K562 (cell line): ENCODE measurements at regions not wholly inside any gene's neighbourhood (a gene's known extent, or its start where the extent isn't known, plus 50 kb on each side); places are given as distances from the start of the nearest gene placed in this dataset.

Experiments used
- ATAC-seq: fragments of 200-7000 bp; cut with Tn5 transposase; 3 replicates; pipeline ENCODE4 v1.9.1; 2020; ENCODE audit warnings: moderate library complexity
- BruUV-seq: library from RNA; stranded (reverse); fragments of 400-500 nt; replicated peaks from 2 replicates; lab custom pipeline; 2021; lab: Mats Ljungman, UMichigan
- CTCF ChIA-PET: fragments of 300-600 bp; formaldehyde crosslinking; extraction: SDS; loops from one replicate; lab custom pipeline; 2021; ENCODE audit warnings: low intra/inter-chr PET ratio; lab: Yijun Ruan, JAX
- POLR2A ChIA-PET: fragments of 300-600, 350-650 bp; sonication (Branson Sonifier 250); formaldehyde crosslinking; extraction: SDS; loops from one replicate; lab custom pipeline; 2021; ENCODE audit warnings: antibody characterized with exemption, inconsistent platforms; lab: Yijun Ruan, JAX
- DNase-seq, 4 experiments: peaks; one replicate each; pipeline versions ENCODE4 v3.0.0 to v3.0.0-alpha.2; 2011 to 2018; ENCODE audit warnings: low spot score in 3 of 4, mixed read lengths in 3 of 4; ENCODE audit errors: extremely low read depth in 1 of 4
- FAIRE-seq: peaks from 2 replicates; lab custom pipeline; 2011; peaks lifted over from hg19 to GRCh38; lab: Jason Lieb, UNC
- H2AFZ ChIP-seq: 2 replicates; pipeline ENCODE4 v1.6.0; 2011; ENCODE audit warnings: low read depth, low read length, control low read depth, inconsistent platforms
- H3K27ac ChIP-seq: fragments of 200-600 bp; 3 replicates; pipeline ENCODE4 v1.8.0; 2011; ENCODE audit warnings: low read depth, mild to moderate bottlenecking, control low read depth, inconsistent platforms, low read length, moderate library complexity, mixed read lengths; ENCODE audit errors: extremely low read depth
- H3K27me3 ChIP-seq, 2 experiments: fragments of 300-600 bp in 1 of 2; 2 replicates in 1 of 2; 3 replicates in 1 of 2; pipeline versions ENCODE4 v1.6.0 to v1.8.0; 2011; ENCODE audit warnings: inconsistent platforms in 2 of 2, low read length in 2 of 2, mild to moderate bottlenecking in 1 of 2, mixed read lengths in 1 of 2, moderate library complexity in 1 of 2; ENCODE audit not compliant: control insufficient read depth in 2 of 2, insufficient read depth in 2 of 2
- H3K36me3 ChIP-seq: fragments of 300-600 bp; 3 replicates; pipeline ENCODE4 v1.8.0; 2011; ENCODE audit warnings: mild to moderate bottlenecking, low read length, inconsistent platforms; ENCODE audit not compliant: control insufficient read depth, insufficient read depth
- H3K4me1 ChIP-seq, 2 experiments: fragments of 200-600 bp in 1 of 2; replicated peaks in 1 of 2; 2 replicates in 1 of 2; 3 replicates in 1 of 2; pipeline versions ENCODE4 v1.5.1 to v1.8.0; 2011; ENCODE audit warnings: inconsistent platforms in 2 of 2, low read length in 2 of 2, mild to moderate bottlenecking in 1 of 2, mixed read lengths in 1 of 2, moderate library complexity in 1 of 2; ENCODE audit not compliant: control insufficient read depth in 2 of 2, insufficient read depth in 2 of 2
- H3K4me2 ChIP-seq: 2 replicates; pipeline ENCODE4 v1.6.1; 2011; ENCODE audit warnings: low read length, control low read depth, inconsistent platforms, mixed read lengths; ENCODE audit not compliant: insufficient read depth
- H3K4me3 ChIP-seq: fragments of 200-600 bp; sonication (generic), shearing (Covaris generic); 2 replicates; pipeline ENCODE4 v1.5.1; 2016; ENCODE audit warnings: control low read depth, inconsistent platforms
- H3K79me2 ChIP-seq: fragments of 200-600 bp; 3 replicates; pipeline ENCODE4 v1.8.0; 2011; ENCODE audit warnings: low read length, inconsistent platforms; ENCODE audit not compliant: control insufficient read depth, insufficient read depth
- H3K9ac ChIP-seq, 2 experiments: 2 replicates each; pipeline versions ENCODE4 v1.6.0 to v1.6.1; 2011; ENCODE audit warnings: low read depth in 2 of 2, low read length in 2 of 2, control low read depth in 1 of 2, inconsistent platforms in 1 of 2, mild to moderate bottlenecking in 1 of 2, mixed read lengths in 1 of 2; ENCODE audit not compliant: insufficient read depth in 1 of 2
- H3K9me1 ChIP-seq: one replicate; pipeline ENCODE4 v1.6.0; 2011; ENCODE audit warnings: inconsistent platforms, mild to moderate bottlenecking, low read length, moderate library complexity; ENCODE audit not compliant: control insufficient read depth, insufficient read depth
- H3K9me3 ChIP-seq: replicated peaks from 2 replicates; pipeline ENCODE4 v1.5.1; 2011; ENCODE audit warnings: low read depth, low read length, inconsistent platforms; ENCODE audit not compliant: control insufficient read depth, insufficient read depth
- H4K20me1 ChIP-seq: replicated peaks from 2 replicates; pipeline ENCODE4 v1.6.1; 2011; ENCODE audit warnings: low read length, inconsistent platforms, mixed read lengths; ENCODE audit not compliant: control insufficient read depth, insufficient read depth
- BRD9 ChIP-seq: fragments of 450-650 bp; IDR thresholded peaks from 2 replicates; pipeline ENCODE4 v1.6.1; 2018; ENCODE audit warnings: low read depth; ENCODE audit not compliant: partially characterized antibody
- EHMT2 ChIP-seq: fragments of 450-650 bp; IDR thresholded peaks from 2 replicates; pipeline ENCODE4 v1.6.1; 2018; ENCODE audit warnings: antibody characterized with exemption
- KDM5B ChIP-seq: fragments of 200-600 bp; sonication (generic); IDR thresholded peaks from 2 replicates; pipeline ENCODE4 v1.6.1; 2012; ENCODE audit warnings: low read depth, mild to moderate bottlenecking, moderate library complexity, low read length, control low read depth, inconsistent platforms; ENCODE audit not compliant: insufficient replicate concordance
- NCOA2 ChIP-seq, 2 experiments: fragments of 450-650 bp; IDR thresholded peaks; 2 replicates each; pipeline ENCODE4 v1.6.1; 2018; ENCODE audit warnings: mild to moderate bottlenecking in 2 of 2, moderate library complexity in 1 of 2; ENCODE audit not compliant: partially characterized antibody in 2 of 2
- NR2C2 ChIP-seq, 2 experiments: fragments of 200-800 bp in 1 of 2; sonication (Bioruptor generic) in 1 of 2; sonication (generic) in 1 of 2; formaldehyde crosslinking in 1 of 2; IDR thresholded peaks; 2 replicates each; pipeline versions ENCODE4 v1.6.1 to v1.8.0; 2016 to 2022; ENCODE audit warnings: mild to moderate bottlenecking in 1 of 2, missing compliant biosample characterization in 1 of 2, missing genetic modification characterization in 1 of 2, missing genetic modification reagents in 1 of 2
- PHF20 ChIP-seq: fragments of 450-650 bp; IDR thresholded peaks from 2 replicates; pipeline ENCODE4 v1.6.1; 2018; ENCODE audit not compliant: partially characterized antibody
- RUNX1 ChIP-seq: sonication (generic); IDR thresholded peaks from 2 replicates; pipeline ENCODE4 v1.6.1; 2016; ENCODE audit warnings: antibody characterized with exemption, low read depth
- SNIP1 ChIP-seq: fragments of 450-650 bp; IDR thresholded peaks from 2 replicates; pipeline ENCODE4 v1.7.1; 2017; ENCODE audit warnings: low read depth, mild to moderate bottlenecking
- TCF7 ChIP-seq: sonication (generic); IDR thresholded peaks from 2 replicates; pipeline ENCODE4 v1.6.1; 2016; ENCODE audit warnings: antibody characterized with exemption, borderline replicate concordance
- XRCC5 ChIP-seq: fragments of 200-400 bp; formaldehyde crosslinking; IDR thresholded peaks from 2 replicates; pipeline ENCODE4 v1.6.1; 2017; ENCODE audit warnings: low read depth, mild to moderate bottlenecking, low read length
- ZBTB17 ChIP-seq: fragments of 450-650 bp; formaldehyde crosslinking; IDR thresholded peaks from 2 replicates; pipeline ENCODE4 v1.4.0; 2020; ENCODE audit warnings: mild to moderate bottlenecking
- ZNF444 ChIP-seq: fragments of 250-450 bp; sonication (Bioruptor Pico); IDR thresholded peaks from 2 replicates; pipeline ENCODE4 v1.4.0; 2020; ENCODE audit warnings: mild to moderate bottlenecking, moderate library complexity
- WGBS: fragments of 100-300 bp; shearing (Covaris generic); methylation state at CpG from one replicate; pipeline ENCODE4 v1.1.6; 2016; ENCODE audit warnings: low coverage, mixed read lengths; ENCODE audit not compliant: insufficient coverage; ENCODE audit errors: missing lambda C conversion rate; 5-methylcytosine and 5-hydroxymethylcytosine counted together
- in situ Hi-C: fragments of 300-500 bp; cut with MboI; formaldehyde crosslinking; loops from 4 replicates; pipeline ENCODE4 v1.15.0; 2018; ENCODE audit warnings: inconsistent platforms, mixed read lengths
- intact Hi-C: fragments of 100-400 bp; cut with micrococcal nuclease; formaldehyde crosslinking; loops from 2 replicates; pipeline ENCODE4 v1.14.2; 2022
- TF ChIP-seq, protein P1 (sequence below): fragments of 250-450 bp; sonication (Bioruptor Pico); IDR thresholded peaks from 2 replicates; pipeline ENCODE4 v1.5.0; 2021; ENCODE audit warnings: mild to moderate bottlenecking, moderate library complexity

DNA sequence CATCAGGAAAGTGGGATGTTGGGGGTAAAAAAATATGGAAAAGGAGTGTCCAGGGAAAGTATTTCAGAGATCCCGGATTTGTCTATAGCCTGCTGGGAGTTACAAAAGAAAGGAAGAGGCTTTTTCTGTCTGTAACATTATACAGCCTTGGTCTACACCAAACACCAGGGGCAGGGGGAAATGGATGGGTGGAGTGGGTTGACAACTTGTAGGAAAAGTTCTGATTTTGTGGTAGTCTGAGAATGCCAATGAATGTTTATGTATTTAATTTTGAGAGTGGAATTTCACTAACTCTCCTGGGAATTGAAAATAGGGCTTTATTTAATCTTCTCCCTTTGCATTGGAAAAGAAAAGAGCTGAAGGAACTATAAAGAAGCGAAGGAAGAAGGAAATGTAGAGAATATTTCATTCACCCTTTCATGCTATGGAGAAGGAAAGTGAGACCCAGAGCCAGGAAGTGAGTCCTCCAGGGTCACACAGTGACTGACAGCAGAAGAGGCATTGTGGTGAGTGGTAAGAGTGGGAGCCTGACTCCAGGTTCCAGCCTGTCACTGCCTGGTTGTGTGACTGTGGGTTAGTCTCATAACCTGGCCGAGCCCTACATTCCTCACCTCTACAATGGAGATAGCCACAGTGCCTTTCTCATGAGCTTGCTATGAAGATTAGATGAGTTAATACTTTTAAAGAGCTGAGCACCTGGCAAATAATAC lies 346.3 kb upstream of the TNP1 start:
- in situ Hi-C loops (no loop called here), intact Hi-C loops (no loop called here)
- no peaks in the 10 kb centered on the region for H3K4me1 ChIP-seq
- POLR2A ChIA-PET = no interaction called here
- 4% methylated on average over 3 of the region's 3 CpGs for WGBS
- TF ChIP-seq ZNF444 (CRISPR knock-in tag) (no peak), NR2C2 (CRISPR knock-in tag; IDR thresholded peaks at IDR 0.05) (no peak), NR2C2 (tag; IDR thresholded peaks at IDR 0.05) (no peak)
- ATAC-seq (no peak), FAIRE-seq (no peak), DNase-seq (no peak)
- H3K9me1 ChIP-seq = no peaks in the 10 kb centered on the region
- H3K4me2 ChIP-seq = no peak overlapping the region
- CTCF ChIA-PET = no interaction called here
- no peaks in the 10 kb centered on the region for H3K36me3 ChIP-seq
- BruUV-seq = no TSS peak
- no peak overlapping the region for H3K27ac ChIP-seq
- no peaks in the 10 kb centered on the region for H3K9me3 ChIP-seq
- H3K79me2 ChIP-seq = no peaks in the 10 kb centered on the region
- peaks cover 0 to 13% of the 10 kb centered on the region in 2 experiments; a peak in 3 of 5 replicates for H3K27me3 ChIP-seq
- H3K9ac ChIP-seq = no peak overlapping the region
- H4K20me1 ChIP-seq = no peaks in the 10 kb centered on the region
- no peak overlapping the region for H2AFZ ChIP-seq
- H3K4me3 ChIP-seq = no peak overlapping the region

- no peaks in the 10 kb centered on the region for H3K9me3 ChIP-seq
- BruUV-seq = no TSS peak
- ChIA-PET CTCF (no interaction called here), POLR2A (no interaction called here)
- no peaks in the 10 kb centered on the region for H3K79me2 ChIP-seq
- in situ Hi-C loops (no loop called here), intact Hi-C loops (no loop called here)
- no peaks in the 10 kb centered on the region for H4K20me1 ChIP-seq
- WGBS = 10% methylated on average over 2 of the region's 2 CpGs
- FAIRE-seq (no peak), ATAC-seq (no peak), DNase-seq (no peak)
- no peak overlapping the region for H3K9ac ChIP-seq
- no peaks in the 10 kb centered on the region for H3K9me1 ChIP-seq
- no peak overlapping the region for H3K4me3 ChIP-seq
- peaks cover 0 to 13% of the 10 kb centered on the region in 2 experiments; a peak in 3 of 5 replicates for H3K27me3 ChIP-seq
- no peak overlapping the region for H3K4me2 ChIP-seq
- H3K4me1 ChIP-seq = no peaks in the 10 kb centered on the region
- H2AFZ ChIP-seq = no peak overlapping the region
- no peak overlapping the region for H3K27ac ChIP-seq
- H3K36me3 ChIP-seq = no peaks in the 10 kb centered on the region
- TF ChIP-seq RUNX1 = no peak
- no peak for TF ChIP-seq ZBTB17
- no peak for TF ChIP-seq SNIP1
- no peak for TF ChIP-seq EHMT2
- no peak for TF ChIP-seq BRD9
- no peak for TF ChIP-seq NCOA2 (IDR thresholded peaks at IDR 0.05; ENCODE audit: partially characterized antibody in 2 of 2)
- TF ChIP-seq XRCC5 = no peak
- no peak for TF ChIP-seq PHF20
- no peak for TF ChIP-seq TCF7
- TF ChIP-seq, protein P1, sequence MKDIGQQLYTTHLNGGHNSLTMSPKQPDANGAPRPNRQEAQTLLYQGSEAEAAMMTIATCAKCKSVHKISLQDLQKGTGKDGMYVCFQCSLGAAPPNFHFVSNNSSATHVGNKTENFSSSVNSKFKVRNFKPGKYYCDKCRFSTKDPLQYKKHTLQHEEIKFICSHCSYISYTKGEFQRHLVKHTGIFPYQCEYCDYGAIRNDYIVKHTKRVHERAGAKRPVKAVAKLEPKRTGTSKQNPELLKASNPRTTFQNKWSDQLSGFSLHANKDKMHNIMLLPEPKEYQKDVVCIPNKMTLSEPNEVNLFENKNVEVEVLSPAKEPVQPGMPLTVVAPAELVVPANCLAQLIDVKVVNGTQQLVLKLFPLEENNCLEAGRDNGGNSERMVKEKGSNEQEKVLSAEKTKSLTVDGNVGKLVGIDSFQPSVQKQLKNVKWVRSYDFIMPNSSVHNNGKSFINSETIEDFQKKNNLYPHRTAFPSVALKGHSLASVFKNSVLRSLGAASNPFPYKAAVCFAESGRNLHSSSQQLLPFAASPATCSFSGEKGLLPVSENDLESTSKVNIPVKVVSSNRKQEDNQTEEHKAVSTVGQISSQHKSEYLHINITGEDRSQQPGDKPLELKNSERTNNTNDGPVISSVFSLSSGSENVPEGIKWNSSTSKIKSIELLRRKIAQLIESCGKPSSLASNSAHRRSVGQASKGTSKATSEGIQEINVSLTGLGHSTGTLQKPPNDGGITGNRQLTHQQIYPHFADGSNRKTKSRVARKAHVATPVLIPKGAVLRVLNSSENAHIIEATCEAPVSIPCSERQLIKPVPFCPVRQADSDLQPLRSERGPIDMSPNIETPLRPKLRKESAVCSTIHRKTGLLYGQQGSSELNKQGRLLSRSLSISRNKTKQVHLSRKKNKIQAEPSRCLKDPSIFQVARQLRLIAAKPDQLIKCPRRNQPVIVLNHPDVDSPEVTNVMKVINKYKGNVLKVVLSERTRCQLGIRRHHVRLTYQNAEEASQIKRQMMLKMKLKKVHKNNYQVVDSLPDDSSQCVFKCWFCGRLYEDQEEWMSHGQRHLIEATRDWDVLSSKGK = no peak
- TF ChIP-seq KDM5B = no peak
These were observed 344.5 kb upstream of the TNP1 start for GRCh38 chr2:217204358-217204757.
